PC-9 (cell line): ENCODE measurements at regions not wholly inside any gene's neighbourhood (a gene's known extent, or its start where the extent isn't known, plus 50 kb on each side); places are given as distances from the start of the nearest gene placed in this dataset.

Experiments used
- CTCF ChIP-seq: fragments of 200-600 bp; sonication (generic); conservative IDR thresholded peaks from 2 replicates; pipeline ENCODE4 v1.6.1; 2017; ENCODE audit warnings: mixed run types, antibody characterized with exemption, mild to moderate bottlenecking, moderate library complexity
- EZH2 ChIP-seq: fragments of 200-600 bp; sonication (generic); IDR thresholded peaks from 2 replicates; pipeline ENCODE4 v1.8.0; 2017; ENCODE audit warnings: antibody characterized with exemption, low read depth

GRCh38 chr18:51448949-51449348 lies 251.5 kb upstream of the MEX3C start:
- no peak for TF ChIP-seq EZH2
- no peak for TF ChIP-seq CTCF
